HepG2 (cell line): ENCODE measurements at regions not wholly inside any gene's neighbourhood (a gene's known extent, or its start where the extent isn't known, plus 50 kb on each side); places are given as distances from the start of the nearest gene placed in this dataset.

Experiments
- ATAC-seq: fragments of 200-7000 bp; cut with Tn5 transposase; 3 replicates; pipeline ENCODE4 v1.9.1; 2020; ENCODE audit warnings: mild to moderate bottlenecking, moderate library complexity
- BruUV-seq: library from RNA; stranded (reverse); fragments of 400-500 nt; replicated peaks from 2 replicates; lab custom pipeline; 2021; lab: Mats Ljungman, UMichigan
- CTCF ChIA-PET: fragments of 300-600 bp; formaldehyde crosslinking; extraction: SDS; loops from one replicate; lab custom pipeline; 2021; ENCODE audit warnings: low total read pairs, inconsistent platforms, low intra/inter-chr PET ratio; lab: Yijun Ruan, JAX
- POLR2A ChIA-PET: fragments of 350-600 bp; sonication (Branson Sonifier 250); formaldehyde crosslinking; loops from one replicate; lab custom pipeline; 2020; ENCODE audit warnings: antibody characterized with exemption, inconsistent platforms; lab: Yijun Ruan, JAX
- DNase-seq: peaks from one replicate; pipeline ENCODE4 v3.0.0-alpha.2; 2015; ENCODE audit warnings: low spot score
- FAIRE-seq: peaks from 3 replicates; lab custom pipeline; 2011; peaks lifted over from hg19 to GRCh38; lab: Jason Lieb, UNC
- H2AFZ ChIP-seq: one replicate; pipeline ENCODE4 v1.6.1; 2011; ENCODE audit warnings: low read length, inconsistent platforms
- H3K27ac ChIP-seq: fragments of 300-600 bp; 3 replicates; pipeline ENCODE4 v1.8.0; 2011; ENCODE audit warnings: mixed run types, mild to moderate bottlenecking, mixed read lengths, low read length, inconsistent platforms; ENCODE audit not compliant: insufficient read depth; ENCODE audit errors: extremely low read length
- H3K27me3 ChIP-seq, 2 experiments: fragments of 200-600 bp in 1 of 2; 2 replicates in 1 of 2; 3 replicates in 1 of 2; pipeline versions ENCODE4 v1.6.0 to v1.8.0; 2011; ENCODE audit warnings: low read length in 2 of 2, mild to moderate bottlenecking in 2 of 2, moderate library complexity in 2 of 2, inconsistent platforms in 1 of 2; ENCODE audit not compliant: insufficient read depth in 2 of 2, control insufficient read depth in 1 of 2
- H3K36me3 ChIP-seq, 2 experiments: fragments of 200-600 bp in 1 of 2; replicated peaks in 1 of 2; 2 replicates in 1 of 2; 3 replicates in 1 of 2; pipeline versions ENCODE4 v1.5.1 to v1.8.0; 2011; ENCODE audit warnings: low read length in 2 of 2, inconsistent platforms in 1 of 2; ENCODE audit not compliant: insufficient read depth in 2 of 2, control insufficient read depth in 1 of 2
- H3K4me1 ChIP-seq: 2 replicates; pipeline ENCODE4 v1.5.1; 2012; ENCODE audit warnings: low read length, inconsistent platforms; ENCODE audit not compliant: insufficient read depth
- H3K4me2 ChIP-seq: 2 replicates; pipeline ENCODE4 v1.6.0; 2011; ENCODE audit warnings: low read depth, low read length, inconsistent platforms
- H3K4me3 ChIP-seq, 3 experiments: fragments of 200-600 bp in 1 of 3; sonication (generic), shearing (Covaris generic) in 1 of 3; replicated peaks in 1 of 3; 2 replicates each; pipeline ENCODE4 v1.5.1; 2011 to 2016; ENCODE audit warnings: low read length in 3 of 3, inconsistent platforms in 2 of 3, low read depth in 2 of 3, mild to moderate bottlenecking in 2 of 3, control low read depth in 1 of 3, mixed read lengths in 1 of 3; ENCODE audit not compliant: insufficient read depth in 1 of 3
- H3K79me2 ChIP-seq: one replicate; pipeline ENCODE4 v1.6.1; 2011; ENCODE audit warnings: low read length, inconsistent platforms; ENCODE audit not compliant: insufficient read depth
- H3K9ac ChIP-seq: 2 replicates; pipeline ENCODE4 v1.6.0; 2011; ENCODE audit warnings: mild to moderate bottlenecking, low read depth, low read length, inconsistent platforms; ENCODE audit not compliant: insufficient read depth
- H3K9me3 ChIP-seq: 2 replicates; pipeline ENCODE4 v1.5.1; 2012; ENCODE audit warnings: mild to moderate bottlenecking, low read length
- H4K20me1 ChIP-seq: 2 replicates; pipeline ENCODE4 v1.6.0; 2011; ENCODE audit warnings: inconsistent platforms, mild to moderate bottlenecking, low read length, moderate library complexity; ENCODE audit not compliant: insufficient read depth
- AKAP8 ChIP-seq: sonication (generic); formaldehyde crosslinking; IDR thresholded peaks from 2 replicates; pipeline ENCODE4 v1.5.1; 2020; ENCODE audit warnings: mild to moderate bottlenecking, missing genetic modification reagents
- DRAP1 ChIP-seq: IDR thresholded peaks from 2 replicates; pipeline ENCODE4 v1.6.1; 2016; ENCODE audit warnings: missing genetic modification reagents, missing compliant biosample characterization
- NAIF1 ChIP-seq: sonication (generic); formaldehyde crosslinking; IDR thresholded peaks from 2 replicates; pipeline ENCODE4 v1.5.0; 2020; ENCODE audit warnings: mild to moderate bottlenecking, missing genetic modification reagents, borderline replicate concordance
- NFE2L1 ChIP-seq: sonication (generic); formaldehyde crosslinking; IDR thresholded peaks from 2 replicates; pipeline ENCODE4 v1.4.0; 2020; ENCODE audit warnings: missing genetic modification reagents, mild to moderate bottlenecking, borderline replicate concordance
- PRDM15 ChIP-seq: sonication (generic); formaldehyde crosslinking; IDR thresholded peaks from 2 replicates; pipeline ENCODE4 v1.4.0; 2020; ENCODE audit warnings: missing genetic modification reagents
- YEATS4 ChIP-seq: sonication (generic); formaldehyde crosslinking; IDR thresholded peaks from 2 replicates; pipeline ENCODE4 v1.4.0; 2020; ENCODE audit warnings: missing genetic modification reagents, borderline replicate concordance
- ZNF224 ChIP-seq: sonication (generic); formaldehyde crosslinking; IDR thresholded peaks from 2 replicates; pipeline ENCODE4 v1.5.0; 2020; ENCODE audit warnings: mild to moderate bottlenecking, missing genetic modification reagents
- WGBS: methylation state at CpG from one replicate; pipeline ENCODE4 v1.1.6; 2017; ENCODE audit warnings: low lambda C conversion rate; 5-methylcytosine and 5-hydroxymethylcytosine counted together
- in situ Hi-C: cut with HindIII; loops from 2 replicates; pipeline ENCODE4 v1.10.0; 2017; ENCODE audit warnings: low pct_unique_long_range_greater_than_20kb; ENCODE audit not compliant: extremely low pct_ligation_motif_present
- intact Hi-C: fragments of 100-400 bp; cut with micrococcal nuclease; formaldehyde crosslinking; loops from one replicate; pipeline ENCODE4 v1.10.0; 2022; ENCODE audit not compliant: unreplicated experiment

GRCh38 chr2:198874472-198874858 lies 583.3 kb downstream of the SATB2 start:
- TF ChIP-seq NFE2L1 (CRISPR knock-in tag) (no peak), NAIF1 (CRISPR knock-in tag) (no peak), YEATS4 (CRISPR knock-in tag) (no peak), ZNF224 (CRISPR knock-in tag) (no peak), AKAP8 (CRISPR knock-in tag) (no peak), PRDM15 (CRISPR knock-in tag) (no peak), DRAP1 (no peak)
- H3K9me3 ChIP-seq, result no peaks in the 10 kb centered on the region
- ChIA-PET POLR2A (no interaction called here), CTCF (no interaction called here)
- no peaks in the 10 kb centered on the region for H3K27me3 ChIP-seq
- WGBS, result 4% methylated on average over 2 of the region's 2 CpGs
- DNase-seq, result no peak
- no peak overlapping the region for H3K27ac ChIP-seq
- no peak overlapping the region for H3K4me2 ChIP-seq
- intact Hi-C loops (no loop called here), in situ Hi-C loops (no loop called here)
- no TSS peak for BruUV-seq
- FAIRE-seq, result no peak
- H3K79me2 ChIP-seq, result no peaks in the 10 kb centered on the region
- no peak overlapping the region for H3K4me3 ChIP-seq
- no peak overlapping the region for H3K9ac ChIP-seq
- no peaks in the 10 kb centered on the region for H3K4me1 ChIP-seq
- H2AFZ ChIP-seq, result no peak overlapping the region
- H4K20me1 ChIP-seq, result no peaks in the 10 kb centered on the region
- no peak for ATAC-seq
- H3K36me3 ChIP-seq, result no peaks in the 10 kb centered on the region
